ENCODE measurements at regions not wholly inside any gene's neighbourhood (a gene's known extent, or its start where the extent isn't known, plus 50 kb on each side); places are given as distances from the start of the nearest gene placed in this dataset.
"Not testable (repeated sequence)": the region's sequence is repeated elsewhere in the genome, so short reads cannot be mapped to it uniquely, and the experiment has no call there.

- not testable (repeated sequence) for H3K4me3 ChIP-seq (ENCODE audit: low read depth, low read length); DNase-seq (ENCODE audit: low read depth)
These were observed 107.1 kb upstream of the CPHXL start for GRCh38 chr16:75833385-75833784.

- H3K4me3 ChIP-seq (ENCODE audit: low read depth, low read length): no peak overlapping the region
These were observed 110.2 kb upstream of the CPHXL start for GRCh38 chr16:75836347-75837010.

GRCh38 chr16:75837264-75837663 lies 111.0 kb upstream of the CPHXL start:
- no peak overlapping the region for H3K4me3 ChIP-seq (ENCODE audit: low read depth, low read length)

More at GRCh38 chr16:75836347-75837010, 110.2 kb upstream of the CPHXL start:
- DNase-seq (ENCODE audit: low read depth): no peak

GRCh38 chr16:75837681-75838080 lies 111.4 kb upstream of the CPHXL start:
- no peak overlapping the region for H3K4me3 ChIP-seq (ENCODE audit: low read depth, low read length)

More at GRCh38 chr16:75837264-75837663, 111.0 kb upstream of the CPHXL start:
- DNase-seq (ENCODE audit: low read depth): no peak

GRCh38 chr16:75841517-75841916 lies 115.2 kb upstream of the CPHXL start:
- no peak for DNase-seq (ENCODE audit: low read depth)

More at GRCh38 chr16:75837681-75838080, 111.4 kb upstream of the CPHXL start:
- DNase-seq (ENCODE audit: low read depth): no peak

GRCh38 chr16:75847172-75847571 lies 120.9 kb upstream of the CPHXL start:
- no peak for DNase-seq (ENCODE audit: low read depth)
- H3K4me3 ChIP-seq (ENCODE audit: low read depth, low read length): no peak overlapping the region

More at GRCh38 chr16:75841517-75841916, 115.2 kb upstream of the CPHXL start:
- H3K4me3 ChIP-seq (ENCODE audit: low read depth, low read length): no peak overlapping the region

- no peak for DNase-seq (ENCODE audit: low read depth)
- H3K4me3 ChIP-seq (ENCODE audit: low read depth, low read length): no peak overlapping the region
These were observed 127.9 kb upstream of the CPHXL start for GRCh38 chr16:75854152-75854551.

- no peak for DNase-seq (ENCODE audit: low read depth)
- no peak overlapping the region for H3K4me3 ChIP-seq (ENCODE audit: low read depth, low read length)
These were observed 134.2 kb upstream of the CPHXL start for GRCh38 chr16:75860326-75861053.

GRCh38 chr16:75861311-75862097 lies 135.2 kb upstream of the CPHXL start:
- DNase-seq (ENCODE audit: low read depth): no peak
- no peak overlapping the region for H3K4me3 ChIP-seq (ENCODE audit: low read depth, low read length)

GRCh38 chr16:75862098-75862386 lies 135.8 kb upstream of the CPHXL start:
- no peak overlapping the region for H3K4me3 ChIP-seq (ENCODE audit: low read depth, low read length)
- DNase-seq (ENCODE audit: low read depth): no peak

- no peak overlapping the region for H3K4me3 ChIP-seq (ENCODE audit: low read depth, low read length)
- no peak for DNase-seq (ENCODE audit: low read depth)
These were observed 138.0 kb upstream of the CPHXL start for GRCh38 chr16:75864243-75864642.

GRCh38 chr16:75865736-75866135 lies 139.4 kb upstream of the CPHXL start:
- no peak overlapping the region for H3K4me3 ChIP-seq (ENCODE audit: low read depth, low read length)
- no peak for DNase-seq (ENCODE audit: low read depth)

GRCh38 chr16:75868636-75869632 lies 142.6 kb upstream of the CPHXL start:
- H3K4me3 ChIP-seq (ENCODE audit: low read depth, low read length): no peak overlapping the region
- no peak for DNase-seq (ENCODE audit: low read depth)

GRCh38 chr16:75881280-75881679 lies 155.0 kb upstream of the CPHXL start:
- not testable (repeated sequence) for DNase-seq (ENCODE audit: low read depth); H3K4me3 ChIP-seq (ENCODE audit: low read depth, low read length)

GRCh38 chr16:75899163-75899562 lies 172.9 kb upstream of the CPHXL start:
- no peak overlapping the region for H3K4me3 ChIP-seq (ENCODE audit: low read depth, low read length)

GRCh38 chr16:75908331-75909117 lies 182.2 kb upstream of the CPHXL start:
- DNase-seq (ENCODE audit: low read depth): no peak
- H3K4me3 ChIP-seq (ENCODE audit: low read depth, low read length): no peak overlapping the region

More at GRCh38 chr16:75899163-75899562, 172.9 kb upstream of the CPHXL start:
- no peak for DNase-seq (ENCODE audit: low read depth)

- H3K4me3 ChIP-seq (ENCODE audit: low read depth, low read length): no peak overlapping the region
- DNase-seq (ENCODE audit: low read depth): no peak
These were observed 183.5 kb upstream of the CPHXL start for GRCh38 chr16:75909746-75910145.

- no peak overlapping the region for H3K4me3 ChIP-seq (ENCODE audit: low read depth, low read length)
- DNase-seq (ENCODE audit: low read depth): no peak
These were observed 185.6 kb upstream of the CPHXL start for GRCh38 chr16:75911896-75912295.

All from skeletal muscle cell (primary cell).